ENCODE measurements at regions not wholly inside any gene's neighbourhood (a gene's known extent, or its start where the extent isn't known, plus 50 kb on each side); places are given as distances from the start of the nearest gene placed in this dataset.

DNA sequence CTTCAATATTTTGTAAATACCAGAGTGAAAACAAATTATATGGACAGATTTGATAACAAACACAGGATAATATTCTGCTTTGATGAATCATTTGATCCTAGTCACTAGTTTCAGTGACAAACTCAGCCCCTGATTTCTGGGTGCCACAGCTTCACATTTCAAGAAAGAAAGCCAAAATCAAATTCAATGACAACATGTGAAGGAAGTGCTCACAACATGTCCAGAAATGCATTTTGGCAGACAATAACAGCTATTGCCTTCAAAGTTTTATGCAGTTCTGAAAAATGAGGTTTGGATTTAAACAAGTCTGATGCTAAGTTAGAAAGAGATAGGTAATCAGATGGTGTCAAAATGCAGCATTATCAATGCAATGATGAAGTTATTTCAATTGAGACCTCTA lies 106.9 kb upstream of the PIEZO2 start:
- TF ChIP-seq EP300 (IDR thresholded peaks at IDR 0.05), result no peak
- no peak for TF ChIP-seq POLR2AphosphoS5 (IDR thresholded peaks at IDR 0.05)
- no peak for TF ChIP-seq POLR2A (IDR thresholded peaks at IDR 0.05)
